HEK293 (cell line): ENCODE measurements at regions not wholly inside any gene's neighbourhood (a gene's known extent, or its start where the extent isn't known, plus 50 kb on each side); places are given as distances from the start of the nearest gene placed in this dataset.

Experiments
- BCL11B ChIP-seq: fragments of 450-650 bp; formaldehyde crosslinking; IDR thresholded peaks from 2 replicates; pipeline ENCODE4 v1.5.1; 2016; ENCODE audit warnings: low read depth, missing biosample characterization, missing genetic modification characterization
- FEZF1 ChIP-seq: fragments of 450-650 bp; formaldehyde crosslinking; IDR thresholded peaks from 2 replicates; pipeline ENCODE4 v1.5.1; 2016; ENCODE audit warnings: missing biosample characterization, missing genetic modification characterization
- GLI2 ChIP-seq: fragments of 450-650 bp; formaldehyde crosslinking; IDR thresholded peaks from 2 replicates; pipeline ENCODE4; 2017; ENCODE audit warnings: missing biosample characterization, missing genetic modification characterization, low read depth, borderline replicate concordance
- GLI4 ChIP-seq: fragments of 450-650 bp; formaldehyde crosslinking; IDR thresholded peaks from 2 replicates; pipeline ENCODE4 v1.5.1; 2016; ENCODE audit warnings: missing biosample characterization, missing genetic modification characterization
- KLF16 ChIP-seq: fragments of 450-650 bp; formaldehyde crosslinking; IDR thresholded peaks from 2 replicates; pipeline ENCODE4 v1.5.1; 2017; ENCODE audit warnings: missing biosample characterization, missing genetic modification characterization
- KLF8 ChIP-seq: fragments of 450-650 bp; formaldehyde crosslinking; IDR thresholded peaks from 2 replicates; pipeline ENCODE4 v1.5.1; 2016; ENCODE audit warnings: missing biosample characterization, missing genetic modification characterization
- TRIM28 ChIP-seq: IDR thresholded peaks from 2 replicates; pipeline ENCODE4 v1.6.1; 2011; ENCODE audit warnings: low read length, control low read depth, borderline replicate concordance
- WT1 ChIP-seq: fragments of 450-650 bp; formaldehyde crosslinking; IDR thresholded peaks from 2 replicates; pipeline ENCODE4 v1.5.1; 2016; ENCODE audit warnings: missing biosample characterization, missing genetic modification characterization
- ZBTB17 ChIP-seq: fragments of 450-650 bp; formaldehyde crosslinking; IDR thresholded peaks from 2 replicates; pipeline ENCODE4 v1.5.1; 2016; ENCODE audit warnings: missing biosample characterization, missing genetic modification characterization
- ZBTB44 ChIP-seq: fragments of 450-650 bp; IDR thresholded peaks from 2 replicates; pipeline ENCODE4 v1.5.1; 2018; ENCODE audit warnings: missing biosample characterization, mild to moderate bottlenecking, missing genetic modification characterization
- ZEB2 ChIP-seq: fragments of 450-650 bp; formaldehyde crosslinking; IDR thresholded peaks from 2 replicates; pipeline ENCODE4 v1.5.1; 2016; ENCODE audit warnings: missing biosample characterization, missing genetic modification characterization
- ZFHX2 ChIP-seq: fragments of 450-650 bp; formaldehyde crosslinking; conservative IDR thresholded peaks from 2 replicates; pipeline ENCODE4 v1.5.1; 2016; ENCODE audit warnings: missing biosample characterization, missing genetic modification characterization
- ZFP69B ChIP-seq: fragments of 450-650 bp; formaldehyde crosslinking; IDR thresholded peaks from 2 replicates; pipeline ENCODE4 v1.5.1; 2016; ENCODE audit warnings: missing biosample characterization, missing genetic modification characterization
- ZNF175 ChIP-seq: fragments of 450-650 bp; formaldehyde crosslinking; IDR thresholded peaks from 2 replicates; pipeline ENCODE4 v1.5.1; 2016; ENCODE audit warnings: missing biosample characterization, missing genetic modification characterization
- ZNF184 ChIP-seq: fragments of 450-650 bp; IDR thresholded peaks from 2 replicates; pipeline ENCODE4 v1.5.1; 2018; ENCODE audit warnings: missing biosample characterization, mild to moderate bottlenecking, missing genetic modification characterization
- ZNF24 ChIP-seq: fragments of 450-650 bp; formaldehyde crosslinking; IDR thresholded peaks from 2 replicates; pipeline ENCODE4 v1.5.1; 2016; ENCODE audit warnings: missing biosample characterization, missing genetic modification characterization
- ZNF324 ChIP-seq: fragments of 450-650 bp; formaldehyde crosslinking; IDR thresholded peaks from 2 replicates; pipeline ENCODE4 v1.5.1; 2016; ENCODE audit warnings: missing biosample characterization, missing genetic modification characterization
- ZNF335 ChIP-seq: fragments of 450-650 bp; formaldehyde crosslinking; conservative IDR thresholded peaks from 2 replicates; pipeline ENCODE4 v1.5.1; 2016; ENCODE audit warnings: missing biosample characterization, missing genetic modification characterization
- ZNF341 ChIP-seq: fragments of 450-650 bp; formaldehyde crosslinking; IDR thresholded peaks from 2 replicates; pipeline ENCODE4; 2016; ENCODE audit warnings: low read depth, missing biosample characterization, missing genetic modification characterization
- ZNF366 ChIP-seq: fragments of 450-650 bp; formaldehyde crosslinking; conservative IDR thresholded peaks from 2 replicates; pipeline ENCODE4 v1.5.1; 2016; ENCODE audit warnings: missing biosample characterization, missing genetic modification characterization
- ZNF37A ChIP-seq: fragments of 450-650 bp; IDR thresholded peaks from 2 replicates; pipeline ENCODE4 v1.5.1; 2018; ENCODE audit warnings: missing biosample characterization, missing genetic modification characterization
- ZNF391 ChIP-seq: fragments of 450-650 bp; formaldehyde crosslinking; IDR thresholded peaks from 2 replicates; pipeline ENCODE4 v1.5.1; 2016; ENCODE audit warnings: low read depth, missing biosample characterization, missing genetic modification characterization, borderline replicate concordance
- ZNF416 ChIP-seq: fragments of 450-650 bp; formaldehyde crosslinking; IDR thresholded peaks from 2 replicates; pipeline ENCODE4 v1.5.1; 2016; ENCODE audit warnings: missing biosample characterization, missing genetic modification characterization
- ZNF501 ChIP-seq: fragments of 450-650 bp; formaldehyde crosslinking; IDR thresholded peaks from 2 replicates; pipeline ENCODE4 v1.5.1; 2016; ENCODE audit warnings: missing biosample characterization, missing genetic modification characterization
- ZNF510 ChIP-seq: fragments of 450-650 bp; formaldehyde crosslinking; IDR thresholded peaks from 2 replicates; pipeline ENCODE4 v1.5.1; 2018; ENCODE audit warnings: mild to moderate bottlenecking, missing genetic modification characterization, missing biosample characterization; ENCODE audit not compliant: insufficient replicate concordance
- ZNF558 ChIP-seq: fragments of 450-650 bp; formaldehyde crosslinking; IDR thresholded peaks from 2 replicates; pipeline ENCODE4 v1.5.1; 2016; ENCODE audit warnings: missing biosample characterization, missing genetic modification characterization
- ZNF561 ChIP-seq: fragments of 450-650 bp; IDR thresholded peaks from 2 replicates; pipeline ENCODE4 v1.5.1; 2018; ENCODE audit warnings: missing biosample characterization, missing genetic modification characterization, borderline replicate concordance
- ZNF600 ChIP-seq: fragments of 450-650 bp; formaldehyde crosslinking; IDR thresholded peaks from 2 replicates; pipeline ENCODE4 v1.5.1; 2016; ENCODE audit warnings: missing biosample characterization, missing genetic modification characterization
- ZNF610 ChIP-seq: fragments of 450-650 bp; formaldehyde crosslinking; IDR thresholded peaks from 2 replicates; pipeline ENCODE4 v1.5.1; 2016; ENCODE audit warnings: missing biosample characterization, missing genetic modification characterization, borderline replicate concordance
- ZNF623 ChIP-seq: fragments of 450-650 bp; formaldehyde crosslinking; IDR thresholded peaks from 2 replicates; pipeline ENCODE4 v1.5.1; 2016; ENCODE audit warnings: missing biosample characterization, missing genetic modification characterization
- ZNF624 ChIP-seq: fragments of 450-650 bp; formaldehyde crosslinking; IDR thresholded peaks from 2 replicates; pipeline ENCODE4 v1.5.1; 2017; ENCODE audit warnings: missing biosample characterization, missing genetic modification characterization
- ZNF654 ChIP-seq: fragments of 450-650 bp; formaldehyde crosslinking; IDR thresholded peaks from 2 replicates; pipeline ENCODE4 v1.5.1; 2016; ENCODE audit warnings: low read depth, missing biosample characterization, missing genetic modification characterization
- ZNF670 ChIP-seq: fragments of 450-650 bp; formaldehyde crosslinking; IDR thresholded peaks from 2 replicates; pipeline ENCODE4 v1.5.1; 2016; ENCODE audit warnings: missing biosample characterization, missing genetic modification characterization, low read depth
- ZNF701 ChIP-seq: fragments of 450-650 bp; formaldehyde crosslinking; IDR thresholded peaks from 2 replicates; pipeline ENCODE4 v1.5.1; 2016; ENCODE audit warnings: missing biosample characterization, missing genetic modification characterization
- ZNF707 ChIP-seq: fragments of 450-650 bp; formaldehyde crosslinking; IDR thresholded peaks from 2 replicates; pipeline ENCODE4 v1.5.1; 2016; ENCODE audit warnings: missing biosample characterization, missing genetic modification characterization
- ZNF777 ChIP-seq: fragments of 450-650 bp; formaldehyde crosslinking; IDR thresholded peaks from 2 replicates; pipeline ENCODE4 v1.5.1; 2017; ENCODE audit warnings: missing biosample characterization, missing genetic modification characterization, borderline replicate concordance
- ZNF792 ChIP-seq: fragments of 450-650 bp; formaldehyde crosslinking; IDR thresholded peaks from 2 replicates; pipeline ENCODE4 v1.5.1; 2016; ENCODE audit warnings: missing biosample characterization, missing genetic modification characterization
- ZSCAN16 ChIP-seq: fragments of 450-650 bp; formaldehyde crosslinking; IDR thresholded peaks from 2 replicates; pipeline ENCODE4 v1.5.1; 2016; ENCODE audit warnings: missing biosample characterization, missing genetic modification characterization
- TF ChIP-seq, protein P1 (sequence below): fragments of 450-650 bp; formaldehyde crosslinking; IDR thresholded peaks from 2 replicates; pipeline ENCODE4 v1.5.1; 2017; ENCODE audit warnings: missing biosample characterization, missing genetic modification characterization
- TF ChIP-seq, protein P2 (sequence below): fragments of 450-650 bp; formaldehyde crosslinking; IDR thresholded peaks from 2 replicates; pipeline ENCODE4 v1.5.1; 2016; ENCODE audit warnings: missing biosample characterization, missing genetic modification characterization

DNA sequence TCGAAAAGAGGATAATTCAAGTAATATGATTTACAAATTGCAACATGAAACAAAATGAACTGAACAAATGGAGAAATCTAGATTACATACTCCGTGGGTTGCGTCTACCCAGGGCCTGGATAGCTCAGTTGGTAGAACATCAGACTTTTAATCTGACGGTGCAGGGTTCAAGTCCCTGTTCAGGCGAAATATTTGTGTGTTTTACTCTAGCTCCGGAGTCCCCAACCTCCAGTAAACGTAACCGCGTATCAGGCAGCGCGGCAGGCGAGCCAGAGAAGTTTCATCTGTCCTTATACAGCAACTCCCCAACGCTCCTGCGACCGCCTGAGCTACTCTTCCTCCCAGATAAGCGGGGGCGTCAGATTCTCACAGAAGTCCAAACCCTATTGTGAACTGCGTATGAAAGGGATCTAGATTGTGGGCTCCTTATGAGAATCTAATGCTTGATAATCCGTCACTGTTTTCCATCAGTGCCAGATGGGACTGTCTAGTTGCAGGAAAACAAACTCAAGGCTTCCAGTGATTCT, 176.1 kb downstream of the TRIM27 start (continued):
- TF ChIP-seq GLI4 (0 out of 2 replicates have a peak, but pooled peaks have one; percentile 64), ZNF624 (tag by site-specific recombination) (0 out of 2 replicates have a peak, but pooled peaks have one; percentile 82), BCL11B (no peak), ZNF510 (tag by site-specific recombination) (no peak), ZNF600 (peak; percentile 99), ZNF341 (tag by site-specific recombination) (peak; percentile 55), ZNF670 (tag by site-specific recombination) (no peak), ZBTB44 (tag by site-specific recombination) (peak; percentile 74), FEZF1 (tag by site-specific recombination) (peak; percentile 21; the same call in 1 of the 2 replicates), ZNF558 (tag by site-specific recombination) (peak; percentile 75; the same call in 1 of the 2 replicates), KLF8 (tag by site-specific recombination) (peak; percentile 68; the same call in 1 of the 2 replicates), ZNF654 (tag by site-specific recombination) (peak; percentile 18; the same call in 1 of the 2 replicates), ZNF24 (tag by site-specific recombination) (peak; percentile 85), WT1 (tag by site-specific recombination) (peak; percentile 56; the same call in 1 of the 2 replicates), ZNF701 (tag by site-specific recombination) (no peak), ZFHX2 (tag by site-specific recombination) (peak; percentile 67), TRIM28 (peak; percentile 81; the same call in 1 of the 2 replicates), ZNF792 (0 out of 2 replicates have a peak, but pooled peaks have one; percentile 22), GLI2 (tag by site-specific recombination) (0 out of 2 replicates have a peak, but pooled peaks have one; percentile 4), ZNF610 (tag by site-specific recombination) (peak; percentile 88; the same call in 1 of the 2 replicates), ZBTB17 (tag by site-specific recombination) (peak; percentile 90), ZNF324 (tag by site-specific recombination) (peak; percentile 80), KLF16 (tag by site-specific recombination) (no peak), ZNF335 (peak; percentile 78), ZSCAN16 (no peak), ZNF707 (tag by site-specific recombination) (no peak), ZNF391 (tag by site-specific recombination) (no peak), ZFP69B (tag by site-specific recombination) (peak; percentile 31; the same call in 1 of the 2 replicates), ZNF37A (tag by site-specific recombination) (0 out of 2 replicates have a peak, but pooled peaks have one; percentile 57), ZNF366 (tag by site-specific recombination) (peak; percentile 86), ZNF184 (tag by site-specific recombination) (peak; percentile 89), ZNF501 (tag by site-specific recombination) (peak; percentile 83; the same call in 1 of the 2 replicates), ZNF416 (tag by site-specific recombination) (0 out of 2 replicates have a peak, but pooled peaks have one; percentile 21), ZNF561 (tag by site-specific recombination) (peak; percentile 88; the same call in 1 of the 2 replicates), ZNF175 (no peak), ZEB2 (peak; percentile 79), ZNF623 (tag by site-specific recombination) (peak; percentile 48; the same call in 1 of the 2 replicates), ZNF777 (no peak)
- TF ChIP-seq, protein P1, sequence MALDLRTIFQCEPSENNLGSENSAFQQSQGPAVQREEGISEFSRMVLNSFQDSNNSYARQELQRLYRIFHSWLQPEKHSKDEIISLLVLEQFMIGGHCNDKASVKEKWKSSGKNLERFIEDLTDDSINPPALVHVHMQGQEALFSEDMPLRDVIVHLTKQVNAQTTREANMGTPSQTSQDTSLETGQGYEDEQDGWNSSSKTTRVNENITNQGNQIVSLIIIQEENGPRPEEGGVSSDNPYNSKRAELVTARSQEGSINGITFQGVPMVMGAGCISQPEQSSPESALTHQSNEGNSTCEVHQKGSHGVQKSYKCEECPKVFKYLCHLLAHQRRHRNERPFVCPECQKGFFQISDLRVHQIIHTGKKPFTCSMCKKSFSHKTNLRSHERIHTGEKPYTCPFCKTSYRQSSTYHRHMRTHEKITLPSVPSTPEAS (tag by site-specific recombination) = peak; percentile 56
- TF ChIP-seq, protein P2, sequence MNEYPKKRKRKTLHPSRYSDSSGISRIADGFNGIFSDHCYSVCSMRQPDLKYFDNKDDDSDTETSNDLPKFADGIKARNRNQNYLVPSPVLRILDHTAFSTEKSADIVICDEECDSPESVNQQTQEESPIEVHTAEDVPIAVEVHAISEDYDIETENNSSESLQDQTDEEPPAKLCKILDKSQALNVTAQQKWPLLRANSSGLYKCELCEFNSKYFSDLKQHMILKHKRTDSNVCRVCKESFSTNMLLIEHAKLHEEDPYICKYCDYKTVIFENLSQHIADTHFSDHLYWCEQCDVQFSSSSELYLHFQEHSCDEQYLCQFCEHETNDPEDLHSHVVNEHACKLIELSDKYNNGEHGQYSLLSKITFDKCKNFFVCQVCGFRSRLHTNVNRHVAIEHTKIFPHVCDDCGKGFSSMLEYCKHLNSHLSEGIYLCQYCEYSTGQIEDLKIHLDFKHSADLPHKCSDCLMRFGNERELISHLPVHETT = peak; percentile 87
